Activated naive CD8-positive, alpha-beta T cell treated with anti-CD3 and anti-CD28 coated beads for 36 hours (primary cell): ENCODE measurements at regions not wholly inside any gene's neighbourhood (a gene's known extent, or its start where the extent isn't known, plus 50 kb on each side); places are given as distances from the start of the nearest gene placed in this dataset.
"Not testable (repeated sequence)": the region's sequence is repeated elsewhere in the genome, so short reads cannot be mapped to it uniquely, and the experiment has no call there.

Experiments used
- DNase-seq: peaks from one replicate; pipeline ENCODE4 v3.0.0; 2021
- H3K27ac Mint-ChIP-seq: one replicate; pipeline ENCODE4 v1.8.0; 2022; ENCODE audit warnings: mild to moderate bottlenecking, moderate library complexity, mixed read lengths
- H3K27me3 Mint-ChIP-seq: one replicate; pipeline ENCODE4 v1.8.0; 2022; ENCODE audit warnings: mild to moderate bottlenecking, mixed read lengths
- H3K36me3 Mint-ChIP-seq: one replicate; pipeline ENCODE4 v1.8.0; 2021; ENCODE audit warnings: mild to moderate bottlenecking, mixed read lengths
- H3K4me1 Mint-ChIP-seq: one replicate; pipeline ENCODE4 v1.8.0; 2021; ENCODE audit warnings: mixed read lengths
- H3K4me3 Mint-ChIP-seq: one replicate; pipeline ENCODE4 v1.8.0; 2022; ENCODE audit warnings: mild to moderate bottlenecking, moderate library complexity, mixed read lengths
- H3K9me3 Mint-ChIP-seq: one replicate; pipeline ENCODE4 v1.8.0; 2022; ENCODE audit warnings: mixed read lengths

GRCh38 chr11:34001557-34002064 lies 49.9 kb upstream of the CAPRIN1 start:
- no peak for DNase-seq
- Mint-ChIP-seq H3K9me3 (no peaks in the 10 kb centered on the region), H3K4me3 (no peak overlapping the region), H3K27me3 (peaks cover 32% of the 10 kb centered on the region), H3K36me3 (no peaks in the 10 kb centered on the region), H3K4me1 (peaks cover 10% of the 10 kb centered on the region), H3K27ac (no peak overlapping the region)

GRCh38 chr11:33999393-33999792 lies 52.1 kb upstream of the CAPRIN1 start:
- Mint-ChIP-seq H3K36me3 (no peaks in the 10 kb centered on the region), H3K4me3 (no peak overlapping the region), H3K9me3 (no peaks in the 10 kb centered on the region), H3K27me3 (peaks cover 36% of the 10 kb centered on the region), H3K4me1 (peaks cover 10% of the 10 kb centered on the region), H3K27ac (no peak overlapping the region)
- DNase-seq = no peak

- Mint-ChIP-seq H3K36me3 (no peaks in the 10 kb centered on the region), H3K27ac (no peak overlapping the region), H3K27me3 (peaks cover 33% of the 10 kb centered on the region), H3K4me3 (no peak overlapping the region), H3K4me1 (peaks cover 10% of the 10 kb centered on the region), H3K9me3 (no peaks in the 10 kb centered on the region)
- DNase-seq = no peak
Measured at GRCh38 chr11:33997584-33998251, 53.8 kb upstream of the CAPRIN1 start.

GRCh38 chr11:33996498-33997454 lies 54.8 kb upstream of the CAPRIN1 start:
- H3K27ac Mint-ChIP-seq = no peak overlapping the region
- DNase-seq = peak; percentile 68
- H3K4me1 Mint-ChIP-seq = peaks cover 11% of the 10 kb centered on the region
- no peaks in the 10 kb centered on the region for H3K9me3 Mint-ChIP-seq
- peak overlapping the region; percentile 35 for H3K4me3 Mint-ChIP-seq
- H3K36me3 Mint-ChIP-seq = no peaks in the 10 kb centered on the region
- H3K27me3 Mint-ChIP-seq = peaks cover 33% of the 10 kb centered on the region

- no peaks in the 10 kb centered on the region for H3K36me3 Mint-ChIP-seq
- no peak overlapping the region for H3K4me3 Mint-ChIP-seq
- H3K9me3 Mint-ChIP-seq = no peaks in the 10 kb centered on the region
- peaks cover 18% of the 10 kb centered on the region for H3K4me1 Mint-ChIP-seq
- DNase-seq = no peak
- peaks cover 26% of the 10 kb centered on the region for H3K27me3 Mint-ChIP-seq
- no peak overlapping the region for H3K27ac Mint-ChIP-seq
Measured at GRCh38 chr11:33994937-33995336, 56.6 kb upstream of the CAPRIN1 start.

GRCh38 chr11:33991136-33991535 lies 60.4 kb upstream of the CAPRIN1 start:
- H3K27ac Mint-ChIP-seq, H3K27me3 Mint-ChIP-seq, H3K9me3 Mint-ChIP-seq, H3K36me3 Mint-ChIP-seq, H3K4me1 Mint-ChIP-seq: not testable (repeated sequence)
- peak overlapping the region; percentile 55 for H3K4me3 Mint-ChIP-seq
- peak; percentile 7 for DNase-seq

- H3K27ac Mint-ChIP-seq, H3K36me3 Mint-ChIP-seq, H3K9me3 Mint-ChIP-seq, H3K27me3 Mint-ChIP-seq, H3K4me3 Mint-ChIP-seq, DNase-seq, H3K4me1 Mint-ChIP-seq: not testable (repeated sequence)
Measured at GRCh38 chr11:33990131-33990530, 61.4 kb upstream of the CAPRIN1 start.

- no peak for DNase-seq
- no peaks in the 10 kb centered on the region for H3K36me3 Mint-ChIP-seq
- H3K9me3 Mint-ChIP-seq = no peaks in the 10 kb centered on the region
- peaks cover 8% of the 10 kb centered on the region for H3K4me1 Mint-ChIP-seq
- no peak overlapping the region for H3K4me3 Mint-ChIP-seq
- H3K27me3 Mint-ChIP-seq = no peaks in the 10 kb centered on the region
- H3K27ac Mint-ChIP-seq = no peak overlapping the region
Measured at GRCh38 chr11:33989461-33989860, 62.1 kb upstream of the CAPRIN1 start.

- Mint-ChIP-seq H3K4me1 (peaks cover 8% of the 10 kb centered on the region), H3K27ac (no peak overlapping the region), H3K4me3 (no peak overlapping the region), H3K27me3 (no peaks in the 10 kb centered on the region), H3K36me3 (no peaks in the 10 kb centered on the region), H3K9me3 (no peaks in the 10 kb centered on the region)
- DNase-seq = no peak
Measured at GRCh38 chr11:33988586-33989370, 62.8 kb upstream of the CAPRIN1 start.

GRCh38 chr11:33987975-33988580 lies 63.5 kb upstream of the CAPRIN1 start:
- Mint-ChIP-seq H3K27ac (no peak overlapping the region), H3K4me1 (peaks cover 8% of the 10 kb centered on the region), H3K9me3 (no peaks in the 10 kb centered on the region), H3K36me3 (no peaks in the 10 kb centered on the region), H3K4me3 (no peak overlapping the region), H3K27me3 (no peaks in the 10 kb centered on the region)
- peak; percentile 67 for DNase-seq

GRCh38 chr11:33987545-33987944 lies 64.0 kb upstream of the CAPRIN1 start:
- Mint-ChIP-seq H3K4me1 (peaks cover 8% of the 10 kb centered on the region), H3K4me3 (no peak overlapping the region), H3K27me3 (no peaks in the 10 kb centered on the region), H3K27ac (no peak overlapping the region), H3K36me3 (no peaks in the 10 kb centered on the region), H3K9me3 (no peaks in the 10 kb centered on the region)
- no peak for DNase-seq

- H3K36me3 Mint-ChIP-seq, H3K4me1 Mint-ChIP-seq, H3K9me3 Mint-ChIP-seq, H3K27ac Mint-ChIP-seq, H3K4me3 Mint-ChIP-seq, H3K27me3 Mint-ChIP-seq, DNase-seq: not testable (repeated sequence)
Measured at GRCh38 chr11:33986597-33987501, 64.7 kb upstream of the CAPRIN1 start.

GRCh38 chr11:33984682-33985389 lies 66.7 kb upstream of the CAPRIN1 start:
- Mint-ChIP-seq H3K9me3 (no peaks in the 10 kb centered on the region), H3K4me3 (no peak overlapping the region), H3K4me1 (no peaks in the 10 kb centered on the region), H3K27ac (no peak overlapping the region), H3K36me3 (no peaks in the 10 kb centered on the region), H3K27me3 (peaks cover 5% of the 10 kb centered on the region)
- no peak for DNase-seq
